ENCODE measurements at regions not wholly inside any gene's neighbourhood (a gene's known extent, or its start where the extent isn't known, plus 50 kb on each side); places are given as distances from the start of the nearest gene placed in this dataset.

DNA sequence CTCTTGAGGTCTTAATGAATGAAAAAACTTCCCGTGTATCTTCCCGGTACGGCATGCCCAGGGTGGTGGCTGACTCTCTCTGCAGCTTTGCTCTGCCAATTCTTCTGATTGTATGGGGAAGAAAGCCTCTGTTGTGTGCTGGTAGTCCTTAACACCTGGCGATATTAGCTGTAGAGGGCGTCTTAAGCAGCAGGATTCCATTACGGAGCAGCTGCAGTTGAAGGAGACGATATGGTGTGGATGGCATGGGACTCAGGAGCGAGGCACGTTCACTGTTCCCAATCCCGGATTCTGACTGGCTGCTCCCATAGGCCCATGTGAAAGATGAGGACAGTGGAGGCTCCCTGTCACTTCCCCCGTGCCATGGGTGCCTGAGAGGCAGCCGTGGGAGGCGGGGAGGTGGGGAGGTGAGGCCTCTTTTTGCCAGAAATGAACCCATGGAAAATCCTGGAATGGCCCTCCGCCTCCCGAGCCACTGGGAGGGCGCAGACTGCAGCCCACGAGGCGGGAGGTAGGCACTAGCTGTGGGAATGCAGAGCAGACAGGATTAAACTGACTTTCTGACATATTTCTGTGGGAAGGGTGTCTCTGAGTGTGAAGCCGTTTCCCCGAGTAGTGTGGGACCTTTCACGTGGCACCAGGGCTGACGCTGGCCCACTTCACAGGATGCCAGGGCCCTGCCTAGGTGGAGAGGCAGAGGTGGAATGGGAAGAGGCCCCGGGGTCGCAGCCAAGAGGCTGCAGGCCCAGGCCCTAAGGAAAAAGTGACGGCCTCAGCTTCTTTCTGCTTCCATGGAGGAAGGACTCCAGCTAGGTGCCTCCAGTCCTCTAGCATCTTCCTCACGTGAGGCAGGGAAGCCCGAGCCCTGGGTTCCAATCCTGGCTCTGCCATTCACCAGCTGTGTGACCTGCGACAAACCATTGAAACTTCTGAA, 121.4 kb upstream of the CD82 start:
- TF ChIP-seq CTCF (IDR thresholded peaks at IDR 0.05), result no peak
- TF ChIP-seq POLR2A (IDR thresholded peaks at IDR 0.05), result no peak
- no peak for TF ChIP-seq POLR2AphosphoS5 (IDR thresholded peaks at IDR 0.05)

All from stomach (tissue), 4 donors.